G401 (cell line): ENCODE measurements at regions not wholly inside any gene's neighbourhood (a gene's known extent, or its start where the extent isn't known, plus 50 kb on each side); places are given as distances from the start of the nearest gene placed in this dataset.
"Not testable (repeated sequence)": the region's sequence is repeated elsewhere in the genome, so short reads cannot be mapped to it uniquely, and the experiment has no call there.

Experiments
- DNase-seq: peaks from one replicate; pipeline ENCODE4 v3.0.0-alpha.2; 2015; ENCODE audit warnings: low spot score
- in situ Hi-C: cut with HindIII; loops from 2 replicates; pipeline ENCODE4 v1.10.0; 2016; ENCODE audit warnings: low sequenced_read_pairs, mixed read lengths

GRCh38 chr17:53527473-53527872 is 295.3 kb upstream of the KIF2B start:
- in situ Hi-C loops, result no loop called here
- no peak for DNase-seq

- in situ Hi-C loops, result no loop called here
- no peak for DNase-seq
These were observed 297.1 kb upstream of the KIF2B start for GRCh38 chr17:53525590-53525989.

- in situ Hi-C loops, result no loop called here
- no peak for DNase-seq
These were observed 306.1 kb upstream of the KIF2B start for GRCh38 chr17:53516636-53517035.

DNA sequence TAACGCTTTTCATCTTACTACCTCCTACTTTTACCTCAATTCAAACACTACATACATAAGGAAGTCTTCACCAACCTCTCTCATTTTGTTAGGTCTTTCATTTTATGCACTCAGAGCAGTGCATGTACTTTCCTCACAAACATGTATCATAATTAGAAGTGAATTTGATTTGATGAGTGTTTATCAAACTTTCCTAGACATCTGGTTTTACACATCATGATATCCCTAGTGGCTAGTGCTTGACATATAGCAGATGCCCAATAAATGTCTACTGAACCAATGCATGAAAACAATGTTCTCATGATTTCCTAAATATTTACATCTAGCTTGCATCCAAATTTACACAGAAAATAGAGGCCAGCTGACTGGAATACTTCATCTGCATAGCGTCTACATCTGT is 323.4 kb upstream of the KIF2B start:
- in situ Hi-C loops, result no loop called here
- no peak for DNase-seq

GRCh38 chr17:53496356-53496755 is 326.4 kb upstream of the KIF2B start:
- in situ Hi-C loops, result no loop called here
- no peak for DNase-seq

GRCh38 chr17:53492532-53492931 is 330.2 kb upstream of the KIF2B start:
- no peak for DNase-seq
- in situ Hi-C loops, result no loop called here

DNA sequence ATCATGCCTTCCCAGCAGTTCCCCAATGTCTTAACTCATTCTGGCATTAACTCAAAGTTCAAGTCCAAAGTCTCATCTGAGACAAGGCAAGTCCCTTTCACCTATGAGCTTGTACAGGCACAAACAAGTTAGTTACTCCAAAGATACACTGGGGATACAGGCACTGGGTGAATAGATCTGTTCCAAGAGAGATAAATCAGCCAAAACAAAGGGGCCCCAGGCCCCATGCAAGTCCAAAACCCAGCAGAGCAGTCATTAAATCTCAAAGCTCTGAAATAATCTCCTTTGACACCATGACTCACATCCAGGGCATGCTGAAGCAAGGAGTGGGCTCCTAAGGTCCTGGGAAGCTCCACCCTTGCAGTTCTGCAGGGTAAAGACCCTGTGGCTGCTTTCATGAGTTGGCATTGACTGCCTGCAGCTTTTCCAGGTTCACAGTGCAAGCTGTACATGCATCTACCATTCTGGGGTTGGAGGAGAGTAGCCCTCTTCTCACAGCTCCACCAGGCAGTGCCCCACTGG is 332.2 kb upstream of the KIF2B start:
- in situ Hi-C loops, result no loop called here
- DNase-seq, result no peak

- in situ Hi-C loops, result no loop called here
- no peak for DNase-seq
These were observed 339.0 kb upstream of the KIF2B start for GRCh38 chr17:53483704-53484103.

DNA sequence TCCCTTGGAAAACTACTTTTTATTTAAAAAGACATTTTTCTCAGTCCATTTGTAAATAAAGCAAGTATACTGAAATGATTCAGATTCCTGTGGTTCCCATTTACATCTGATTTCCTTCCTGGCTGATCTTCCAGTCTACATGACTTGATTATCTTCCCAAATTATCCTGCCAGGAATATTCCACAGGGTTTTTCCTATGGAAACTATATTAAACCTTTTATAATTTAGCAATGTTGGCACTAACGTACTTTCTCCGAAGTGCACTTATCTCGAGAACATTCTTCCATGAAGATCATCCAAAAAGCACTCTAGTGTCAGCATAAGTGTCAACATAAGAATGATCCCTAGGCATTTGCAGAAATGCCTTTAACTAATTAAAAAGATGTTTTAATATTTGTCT is 347.7 kb upstream of the KIF2B start:
- in situ Hi-C loops, result no loop called here
- DNase-seq, result no peak

GRCh38 chr17:53472586-53472985 is 350.1 kb upstream of the KIF2B start:
- in situ Hi-C loops, result no loop called here
- no peak for DNase-seq

GRCh38 chr17:53471514-53471913 is 351.2 kb upstream of the KIF2B start:
- no peak for DNase-seq

DNA sequence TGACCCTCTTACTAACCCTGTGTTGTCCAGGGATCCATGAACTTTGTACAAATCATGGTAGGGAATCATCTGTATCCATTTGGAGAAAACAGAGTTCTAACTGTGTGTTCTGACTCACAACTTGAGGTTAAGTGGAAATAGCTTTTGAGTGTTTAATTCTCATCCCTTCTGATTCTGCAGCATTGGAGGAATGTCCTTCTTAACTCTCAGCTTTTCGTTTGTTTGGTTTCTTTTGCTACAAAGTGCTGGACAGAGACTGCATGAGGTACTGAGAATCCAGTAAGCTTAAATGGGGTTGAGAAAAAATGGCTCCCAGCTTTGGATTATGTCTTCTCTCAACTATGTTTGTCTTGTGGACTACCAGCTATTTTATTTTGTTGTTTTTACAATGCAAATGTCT is 352.1 kb upstream of the KIF2B start:
- in situ Hi-C loops, result no loop called here
- DNase-seq, result no peak

More at GRCh38 chr17:53471514-53471913, 351.2 kb upstream of the KIF2B start:
- in situ Hi-C loops, result no loop called here

- DNase-seq, result no peak
- in situ Hi-C loops, result no loop called here
These were observed 356.0 kb upstream of the KIF2B start for GRCh38 chr17:53466733-53467132.

DNA sequence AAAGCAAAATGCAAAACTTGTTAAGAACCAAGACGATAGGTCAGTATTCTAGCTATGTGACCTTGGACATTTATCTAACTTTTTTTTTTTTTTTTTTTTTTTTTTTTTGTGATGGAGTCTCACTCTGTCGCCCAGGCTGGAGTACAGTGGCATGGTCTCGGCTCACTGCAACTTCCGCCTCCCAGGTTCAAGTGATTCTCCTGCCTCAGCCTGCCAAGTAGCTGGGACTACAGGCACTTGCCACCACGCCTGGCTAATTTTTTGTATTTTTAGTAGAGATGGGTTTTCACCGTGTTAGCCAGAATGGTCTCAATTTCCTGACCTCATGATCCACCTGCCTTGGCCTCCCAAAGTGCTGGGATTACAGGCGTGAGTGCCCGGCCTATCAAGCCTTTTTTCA is 358.3 kb upstream of the KIF2B start:
- in situ Hi-C loops, DNase-seq: not testable (repeated sequence)

- in situ Hi-C loops, result no loop called here
- DNase-seq, result no peak
These were observed 359.4 kb upstream of the KIF2B start for GRCh38 chr17:53463363-53463762.

DNA sequence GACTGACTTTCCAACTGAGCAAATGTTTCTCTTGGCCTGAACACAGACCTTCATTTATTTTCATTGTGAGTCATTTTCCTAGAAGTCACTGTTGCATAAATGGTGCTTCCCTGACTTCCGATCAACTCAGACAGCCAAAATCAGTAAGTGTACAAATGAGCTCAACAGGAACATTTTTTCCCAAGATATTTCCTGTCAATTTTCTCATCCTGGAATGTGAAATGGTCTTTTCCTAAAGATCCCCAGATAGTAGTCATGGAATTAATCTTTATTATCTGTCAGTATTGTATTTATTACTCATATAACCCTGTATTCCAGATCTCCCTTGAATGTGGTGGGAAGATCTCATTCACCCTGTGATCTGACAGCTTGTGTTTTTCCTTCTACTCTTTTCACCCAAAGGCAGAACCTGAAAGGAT is 360.3 kb upstream of the KIF2B start:
- in situ Hi-C loops, result no loop called here
- DNase-seq, result no peak

DNA sequence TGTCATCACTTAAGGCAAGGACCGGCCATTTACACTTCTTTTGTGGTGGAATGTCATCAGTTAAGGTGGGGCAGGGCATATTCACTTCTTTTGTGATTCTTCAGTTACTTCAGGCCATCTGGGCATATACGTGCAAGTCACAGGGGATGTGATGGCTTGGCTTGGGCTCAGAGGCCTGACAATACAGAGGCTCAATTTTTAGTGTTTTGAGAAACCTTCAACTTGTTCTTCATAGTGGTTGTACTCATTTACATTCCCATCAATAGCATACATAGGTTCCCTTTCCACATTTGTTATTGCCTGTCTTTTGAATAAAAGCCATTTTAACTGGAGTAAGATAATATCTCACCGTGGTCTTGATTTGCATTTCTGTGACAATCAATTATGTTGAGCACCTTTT is 366.8 kb upstream of the KIF2B start:
- DNase-seq, in situ Hi-C loops: not testable (repeated sequence)

- DNase-seq, result no peak
- in situ Hi-C loops, result no loop called here
These were observed 368.4 kb upstream of the KIF2B start for GRCh38 chr17:53454337-53454736.

DNA sequence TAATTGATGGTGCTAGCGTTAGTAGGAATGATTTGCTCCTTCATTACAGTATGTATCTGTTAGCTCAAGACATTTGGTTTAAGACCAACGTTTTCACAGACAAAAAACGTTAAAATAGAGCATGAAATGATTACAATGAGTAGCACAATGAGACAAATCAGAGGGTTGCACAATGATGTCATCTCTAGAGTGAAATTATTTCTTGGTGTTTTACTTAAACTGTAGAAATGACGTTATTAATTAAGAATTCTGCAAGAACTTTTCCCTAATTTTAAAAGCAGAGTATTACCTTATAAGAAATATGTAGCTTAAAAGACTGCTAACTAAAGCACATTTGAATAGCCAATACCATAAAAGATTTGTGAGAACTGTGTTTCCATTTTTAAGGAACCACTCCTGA is 373.4 kb upstream of the KIF2B start:
- in situ Hi-C loops, result no loop called here
- no peak for DNase-seq

DNA sequence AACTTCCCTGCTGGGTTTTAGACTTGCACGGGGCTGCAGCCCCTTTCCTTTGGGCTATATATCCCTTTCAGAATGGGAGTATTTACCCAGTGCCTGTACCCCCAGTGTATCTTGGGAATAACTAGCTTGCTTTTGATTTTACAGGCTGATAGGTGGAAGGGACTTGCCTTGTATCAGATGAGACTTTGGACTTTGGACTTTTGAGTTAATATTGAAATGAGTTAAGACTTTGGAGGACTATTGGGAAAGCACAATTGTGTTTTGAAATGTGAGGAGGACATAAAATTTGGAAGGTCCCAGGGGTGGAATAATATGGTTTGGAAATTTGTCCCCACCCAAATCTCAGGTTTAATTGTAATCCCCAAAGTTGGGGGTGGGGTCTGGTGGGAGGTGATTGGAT is 393.8 kb upstream of the KIF2B start:
- DNase-seq, result no peak
- in situ Hi-C loops, result no loop called here

DNA sequence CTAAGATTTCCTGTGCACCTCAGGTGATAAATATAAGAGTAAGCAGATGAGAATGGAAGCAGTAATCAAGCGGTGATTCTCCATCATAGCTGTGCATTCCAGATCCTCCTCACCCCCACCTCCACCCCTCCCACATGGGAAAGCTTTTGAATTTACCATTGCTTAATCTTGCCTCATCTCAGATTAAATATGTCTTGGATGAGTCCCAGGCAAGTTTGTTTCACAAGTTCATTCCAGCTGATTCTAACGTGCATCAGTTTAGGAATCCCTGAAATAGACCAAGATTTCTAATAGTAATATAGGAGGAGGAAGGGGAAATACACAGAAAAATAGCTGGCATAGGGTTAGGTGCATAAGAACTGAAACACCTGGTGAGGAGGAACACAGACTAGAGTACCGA is 396.2 kb upstream of the KIF2B start:
- in situ Hi-C loops, result no loop called here
- DNase-seq, result no peak
